GM19452 (cell line): ENCODE measurements at regions not wholly inside any gene's neighbourhood (a gene's known extent, or its start where the extent isn't known, plus 50 kb on each side); places are given as distances from the start of the nearest gene placed in this dataset.
"Not testable (repeated sequence)": the region's sequence is repeated elsewhere in the genome, so short reads cannot be mapped to it uniquely, and the experiment has no call there.

Experiments used
- ATAC-seq: cut with Tn5 transposase; IDR thresholded peaks from one replicate; pipeline ENCODE4 v1.9.1; 2021; ENCODE audit not compliant: unreplicated experiment

GRCh38 chr10:38356527-38356926, 262.4 kb downstream of the ZNF37A start:
- peak; percentile 31 for ATAC-seq

GRCh38 chr10:38362514-38362913, 268.4 kb downstream of the ZNF37A start:
- not testable (repeated sequence) for ATAC-seq

GRCh38 chr10:38364073-38364472, 269.9 kb downstream of the ZNF37A start:
- ATAC-seq, result not testable (repeated sequence)

GRCh38 chr10:38365917-38366316, 271.8 kb downstream of the ZNF37A start:
- ATAC-seq, result not testable (repeated sequence)

GRCh38 chr10:38383800-38384199, 289.7 kb downstream of the ZNF37A start:
- not testable (repeated sequence) for ATAC-seq

- ATAC-seq, result not testable (repeated sequence)
These were observed 292.7 kb downstream of the ZNF37A start for GRCh38 chr10:38386869-38387268.

GRCh38 chr10:38390725-38391124, 296.6 kb downstream of the ZNF37A start:
- not testable (repeated sequence) for ATAC-seq

GRCh38 chr10:38395465-38395864, 301.3 kb downstream of the ZNF37A start:
- ATAC-seq, result not testable (repeated sequence)

- not testable (repeated sequence) for ATAC-seq
These were observed 302.2 kb downstream of the ZNF37A start for GRCh38 chr10:38396178-38396954.

- ATAC-seq, result not testable (repeated sequence)
These were observed 307.4 kb downstream of the ZNF37A start for GRCh38 chr10:38401565-38401964.

- peak; percentile 99 for ATAC-seq
These were observed 308.6 kb downstream of the ZNF37A start for GRCh38 chr10:38402442-38403346.

GRCh38 chr10:38403347-38404117, 309.4 kb downstream of the ZNF37A start:
- not testable (repeated sequence) for ATAC-seq

GRCh38 chr10:38423634-38424033, 329.5 kb downstream of the ZNF37A start:
- ATAC-seq, result not testable (repeated sequence)

GRCh38 chr10:38430242-38430641, 336.1 kb downstream of the ZNF37A start:
- not testable (repeated sequence) for ATAC-seq

- ATAC-seq, result not testable (repeated sequence)
These were observed 343.2 kb downstream of the ZNF37A start for GRCh38 chr10:38437359-38437758.

- not testable (repeated sequence) for ATAC-seq
These were observed 354.6 kb downstream of the ZNF37A start for GRCh38 chr10:38448614-38449355.

- not testable (repeated sequence) for ATAC-seq
These were observed 355.5 kb downstream of the ZNF37A start for GRCh38 chr10:38449618-38450017.

- ATAC-seq, result not testable (repeated sequence)
These were observed 356.4 kb downstream of the ZNF37A start for GRCh38 chr10:38450372-38451057.

GRCh38 chr10:38451306-38451967, 357.3 kb downstream of the ZNF37A start:
- not testable (repeated sequence) for ATAC-seq
